GM12874 (cell line): ENCODE measurements at regions not wholly inside any gene's neighbourhood (a gene's known extent, or its start where the extent isn't known, plus 50 kb on each side); places are given as distances from the start of the nearest gene placed in this dataset.

Source experiments
- CTCF ChIP-seq: IDR thresholded peaks from 2 replicates; pipeline ENCODE4 v1.5.1; 2011; ENCODE audit warnings: low read depth, mild to moderate bottlenecking, control low read depth, low read length, moderate library complexity; ENCODE audit not compliant: insufficient read depth

- no peak for TF ChIP-seq CTCF
Observed at GRCh38 chr2:220949466-220949865, 622.6 kb downstream of the EPHA4 start.

- TF ChIP-seq CTCF = no peak
Observed at GRCh38 chr2:220955776-220956175, 616.3 kb downstream of the EPHA4 start.

- TF ChIP-seq CTCF = no peak
Observed at GRCh38 chr2:220956429-220956828, 615.7 kb downstream of the EPHA4 start.

GRCh38 chr2:220959391-220959802, 612.7 kb downstream of the EPHA4 start:
- no peak for TF ChIP-seq CTCF

GRCh38 chr2:220961143-220961860, 610.8 kb downstream of the EPHA4 start:
- no peak for TF ChIP-seq CTCF

- no peak for TF ChIP-seq CTCF
Observed at GRCh38 chr2:220962556-220962955, 609.5 kb downstream of the EPHA4 start.

GRCh38 chr2:220963076-220963475, 609.0 kb downstream of the EPHA4 start:
- TF ChIP-seq CTCF = no peak

GRCh38 chr2:220963930-220964329, 608.2 kb downstream of the EPHA4 start:
- no peak for TF ChIP-seq CTCF
